OCI-LY3 (cell line): ENCODE measurements at regions not wholly inside any gene's neighbourhood (a gene's known extent, or its start where the extent isn't known, plus 50 kb on each side); places are given as distances from the start of the nearest gene placed in this dataset.

ENCODE experiments used
- H2AFZ ChIP-seq: fragments of 200-600, 300-600 bp; shearing (Covaris generic); 2 replicates; pipeline ENCODE4 v1.6.0; 2014; ENCODE audit warnings: antibody characterized with exemption, low read depth, low read length
- H3K27ac ChIP-seq: fragments of 200-600, 300-600 bp; sonication (generic); 2 replicates; pipeline ENCODE4 v1.5.1; 2014; ENCODE audit warnings: mild to moderate bottlenecking, low read length, moderate library complexity, mixed read lengths
- H3K27me3 ChIP-seq: fragments of 200-600, 300-600 bp; sonication (generic); 2 replicates; pipeline ENCODE4 v1.6.1; 2014; ENCODE audit warnings: low read depth, low read length, mixed read lengths
- H3K36me3 ChIP-seq: fragments of 200-600, 300-600 bp; sonication (generic); replicated peaks from 2 replicates; pipeline ENCODE3; 2014; ENCODE audit warnings: low read depth, low read length, mixed read lengths
- H3K4me1 ChIP-seq: fragments of 300-600, 200-600 bp; sonication (generic); 2 replicates; pipeline ENCODE4 v1.6.1; 2014; ENCODE audit warnings: low read length, mixed read lengths
- H3K4me2 ChIP-seq: fragments of 200-600, 300-600 bp; sonication (generic); 2 replicates; pipeline ENCODE4 v1.6.1; 2014; ENCODE audit warnings: low read length, mixed read lengths
- H3K4me3 ChIP-seq: fragments of 300-600, 200-600 bp; sonication (generic); 2 replicates; pipeline ENCODE4 v1.5.1; 2014; ENCODE audit warnings: antibody characterized with exemption, mild to moderate bottlenecking, low read length, moderate library complexity
- H3K79me2 ChIP-seq: fragments of 300-600, 200-600 bp; shearing (Covaris generic); 2 replicates; pipeline ENCODE4 v1.6.1; 2014; ENCODE audit warnings: mild to moderate bottlenecking, low read length, mixed read lengths
- H3K9ac ChIP-seq: fragments of 300-600, 200-600 bp; shearing (Covaris generic); 2 replicates; pipeline ENCODE4 v1.6.0; 2014; ENCODE audit warnings: mild to moderate bottlenecking, low read length, moderate library complexity
- H3K9me3 ChIP-seq: fragments of 200-600, 300-600 bp; shearing (Covaris generic); 2 replicates; pipeline ENCODE4 v1.6.1; 2014; ENCODE audit warnings: low read length, mixed read lengths; ENCODE audit not compliant: insufficient read depth
- H4K20me1 ChIP-seq: fragments of 200-600, 300-600 bp; sonication (generic); 2 replicates; pipeline ENCODE4 v1.6.1; 2016; ENCODE audit warnings: low read length, mixed read lengths; ENCODE audit not compliant: insufficient read depth
- CTCF ChIP-seq: fragments of 200-600, 300-600 bp; sonication (generic); IDR thresholded peaks from 2 replicates; pipeline ENCODE4 v1.5.1; 2014; ENCODE audit warnings: antibody characterized with exemption, low read length, low read depth
- EZH2phosphoT487 ChIP-seq: fragments of 200-600 bp; shearing (Covaris generic); IDR thresholded peaks from 2 replicates; pipeline ENCODE4 v1.6.1; 2018; ENCODE audit warnings: antibody characterized with exemption, mixed run types, low read depth

- H3K36me3 ChIP-seq: no peaks in the 10 kb centered on the region
- no peak overlapping the region for H3K4me2 ChIP-seq
- no peak overlapping the region for H3K27ac ChIP-seq
- H3K9me3 ChIP-seq: no peaks in the 10 kb centered on the region
- no peak overlapping the region for H3K4me3 ChIP-seq
- no peaks in the 10 kb centered on the region for H3K27me3 ChIP-seq
- no peak overlapping the region for H2AFZ ChIP-seq
- no peak for TF ChIP-seq EZH2phosphoT487
- TF ChIP-seq CTCF: no peak
- no peaks in the 10 kb centered on the region for H4K20me1 ChIP-seq
- no peaks in the 10 kb centered on the region for H3K4me1 ChIP-seq
- H3K9ac ChIP-seq: no peak overlapping the region
- no peaks in the 10 kb centered on the region for H3K79me2 ChIP-seq
Observed at GRCh38 chr10:118842843-118843624, 88.3 kb upstream of the CACUL1 start.

GRCh38 chr10:118843647-118844265 lies 89.0 kb upstream of the CACUL1 start:
- Histone ChIP-seq H3K9ac (no peak overlapping the region), H2AFZ (no peak overlapping the region), H3K36me3 (no peaks in the 10 kb centered on the region), H3K4me1 (no peaks in the 10 kb centered on the region), H3K4me3 (no peak overlapping the region), H3K79me2 (no peaks in the 10 kb centered on the region), H3K9me3 (no peaks in the 10 kb centered on the region), H3K27ac (no peak overlapping the region), H4K20me1 (no peaks in the 10 kb centered on the region), H3K4me2 (no peak overlapping the region), H3K27me3 (no peaks in the 10 kb centered on the region)
- TF ChIP-seq CTCF (no peak), EZH2phosphoT487 (no peak)

- Histone ChIP-seq H3K36me3 (no peaks in the 10 kb centered on the region), H3K4me1 (no peaks in the 10 kb centered on the region), H3K79me2 (no peaks in the 10 kb centered on the region), H3K4me3 (no peak overlapping the region), H3K9me3 (no peaks in the 10 kb centered on the region), H3K9ac (no peak overlapping the region), H3K27ac (no peak overlapping the region), H4K20me1 (no peaks in the 10 kb centered on the region), H3K4me2 (no peak overlapping the region), H3K27me3 (no peaks in the 10 kb centered on the region), H2AFZ (no peak overlapping the region)
- TF ChIP-seq EZH2phosphoT487 (no peak), CTCF (no peak)
Observed at GRCh38 chr10:118844731-118845521, 90.2 kb upstream of the CACUL1 start.

GRCh38 chr10:118845776-118846175 lies 91.0 kb upstream of the CACUL1 start:
- H3K27me3 ChIP-seq: no peaks in the 10 kb centered on the region
- no peak overlapping the region for H3K4me3 ChIP-seq
- no peak overlapping the region for H3K9ac ChIP-seq
- H3K4me1 ChIP-seq: peaks cover 3% of the 10 kb centered on the region
- TF ChIP-seq EZH2phosphoT487: no peak
- no peak for TF ChIP-seq CTCF
- no peak overlapping the region for H3K4me2 ChIP-seq
- H3K27ac ChIP-seq: no peak overlapping the region
- no peaks in the 10 kb centered on the region for H3K79me2 ChIP-seq
- no peaks in the 10 kb centered on the region for H4K20me1 ChIP-seq
- H3K36me3 ChIP-seq: no peaks in the 10 kb centered on the region
- no peaks in the 10 kb centered on the region for H3K9me3 ChIP-seq
- no peak overlapping the region for H2AFZ ChIP-seq
